Subcutaneous abdominal adipose tissue (tissue), 5 donors: ENCODE measurements at regions not wholly inside any gene's neighbourhood (a gene's known extent, or its start where the extent isn't known, plus 50 kb on each side); places are given as distances from the start of the nearest gene placed in this dataset.
"Not testable (repeated sequence)": the region's sequence is repeated elsewhere in the genome, so short reads cannot be mapped to it uniquely, and the experiment has no call there.

Experiments
- H3K27ac ChIP-seq: one replicate; pipeline ENCODE4 v1.7.0; 2013; ENCODE audit warnings: low read depth, mild to moderate bottlenecking, inconsistent platforms, low read length, moderate library complexity
- H3K27me3 ChIP-seq, 5 donors: one replicate each; pipeline ENCODE4 v1.7.0; 2013; ENCODE audit warnings: low read length in 5 of 5, inconsistent platforms in 1 of 5; ENCODE audit not compliant: control insufficient read depth in 5 of 5, insufficient read depth in 4 of 5
- H3K36me3 ChIP-seq, 5 donors: one replicate each; pipeline ENCODE4 v1.7.0; 2013; ENCODE audit warnings: low read length in 5 of 5; ENCODE audit not compliant: control insufficient read depth in 5 of 5, insufficient read depth in 5 of 5
- H3K4me1 ChIP-seq, 5 donors: one replicate each; pipeline ENCODE4 v1.7.0; 2013; ENCODE audit warnings: low read length in 5 of 5, mild to moderate bottlenecking in 3 of 5, moderate library complexity in 1 of 5; ENCODE audit not compliant: control insufficient read depth in 5 of 5, insufficient read depth in 5 of 5
- H3K4me3 ChIP-seq, 5 donors: one replicate each; pipeline ENCODE4 v1.7.0; 2013; ENCODE audit warnings: low read length in 5 of 5, low read depth in 1 of 5
- H3K9ac ChIP-seq, 5 donors: one replicate each; pipeline ENCODE4 v1.7.0; 2013; ENCODE audit warnings: low read length in 5 of 5, mild to moderate bottlenecking in 4 of 5, moderate library complexity in 3 of 5
- H3K9me3 ChIP-seq, 5 donors: one replicate each; pipeline ENCODE4 v1.7.0; 2013; ENCODE audit warnings: low read length in 5 of 5; ENCODE audit not compliant: control insufficient read depth in 5 of 5
- donor health status: healthy.
- donor health status: healthy.
- donor health status: healthy.
- donor health status: healthy.
- donor health status: healthy.

GRCh38 chr12:58703866-58704265 lies 216.4 kb downstream of the LRIG3 start:
- peak overlapping the region in 2 of 5 donors; percentile 3 to 6 for H3K4me3 ChIP-seq
- no peaks in the 10 kb centered on the region for H3K36me3 ChIP-seq
- no peaks in the 10 kb centered on the region for H3K27me3 ChIP-seq
- H3K9me3 ChIP-seq: no peaks in the 10 kb centered on the region
- H3K4me1 ChIP-seq: peaks cover 0 to 10% (median 6%) of the 10 kb centered on the region in 5 donors
- no peak overlapping the region for H3K27ac ChIP-seq
- no peak overlapping the region for H3K9ac ChIP-seq

- not testable (repeated sequence) for H3K27ac ChIP-seq, H3K9ac ChIP-seq, H3K36me3 ChIP-seq, H3K27me3 ChIP-seq, H3K9me3 ChIP-seq, H3K4me3 ChIP-seq
- peaks cover 0 to 10% (median 6%) of the 10 kb centered on the region in 5 donors for H3K4me1 ChIP-seq
Observed at GRCh38 chr12:58704770-58705169, 215.5 kb downstream of the LRIG3 start.

- Histone ChIP-seq H3K36me3 (no peaks in the 10 kb centered on the region), H3K27ac (no peak overlapping the region), H3K27me3 (no peaks in the 10 kb centered on the region), H3K9me3 (peaks cover 0 to 7% (median 5%) of the 10 kb centered on the region in 5 donors), H3K4me1 (no peaks in the 10 kb centered on the region), H3K4me3 (no peak overlapping the region), H3K9ac (no peak overlapping the region)
Observed at GRCh38 chr12:58710901-58711300, 209.4 kb downstream of the LRIG3 start.

- no peaks in the 10 kb centered on the region for H3K4me1 ChIP-seq
- H3K9me3 ChIP-seq: peaks cover 0 to 7% (median 5%) of the 10 kb centered on the region in 5 donors
- no peak overlapping the region for H3K27ac ChIP-seq
- no peaks in the 10 kb centered on the region for H3K36me3 ChIP-seq
- no peak overlapping the region for H3K9ac ChIP-seq
- H3K27me3 ChIP-seq: no peaks in the 10 kb centered on the region
- no peak overlapping the region for H3K4me3 ChIP-seq
Observed at GRCh38 chr12:58711974-58712373, 208.3 kb downstream of the LRIG3 start.

GRCh38 chr12:58712976-58713375 lies 207.3 kb downstream of the LRIG3 start:
- Histone ChIP-seq H3K9me3 (peaks cover 0 to 7% (median 5%) of the 10 kb centered on the region in 5 donors), H3K27me3 (no peaks in the 10 kb centered on the region), H3K27ac (no peak overlapping the region), H3K36me3 (no peaks in the 10 kb centered on the region), H3K4me3 (no peak overlapping the region), H3K9ac (no peak overlapping the region), H3K4me1 (no peaks in the 10 kb centered on the region)

GRCh38 chr12:58719161-58719560 lies 201.1 kb downstream of the LRIG3 start:
- peaks cover 0 to 2% (median 0%) of the 10 kb centered on the region in 5 donors for H3K9me3 ChIP-seq
- H3K27ac ChIP-seq: no peak overlapping the region
- H3K27me3 ChIP-seq: no peaks in the 10 kb centered on the region
- H3K4me3 ChIP-seq: no peak overlapping the region
- no peak overlapping the region for H3K9ac ChIP-seq
- no peaks in the 10 kb centered on the region for H3K4me1 ChIP-seq
- no peaks in the 10 kb centered on the region for H3K36me3 ChIP-seq

- Histone ChIP-seq H3K36me3 (no peaks in the 10 kb centered on the region), H3K4me1 (peaks cover 0 to 2% (median 0%) of the 10 kb centered on the region in 5 donors), H3K27me3 (no peaks in the 10 kb centered on the region), H3K9ac (no peak overlapping the region), H3K27ac (no peak overlapping the region), H3K4me3 (no peak overlapping the region), H3K9me3 (no peaks in the 10 kb centered on the region)
Observed at GRCh38 chr12:58720421-58720820, 199.9 kb downstream of the LRIG3 start.

- H3K9me3 ChIP-seq: no peaks in the 10 kb centered on the region
- H3K4me1 ChIP-seq: peaks cover 0 to 5% (median 0%) of the 10 kb centered on the region in 5 donors
- H3K36me3 ChIP-seq: no peaks in the 10 kb centered on the region
Observed at GRCh38 chr12:58725400-58726105, 194.8 kb downstream of the LRIG3 start.

GRCh38 chr12:58727521-58727920 lies 192.8 kb downstream of the LRIG3 start:
- H3K9me3 ChIP-seq: no peaks in the 10 kb centered on the region
- H3K4me1 ChIP-seq: peaks cover 0 to 5% (median 0%) of the 10 kb centered on the region in 5 donors
- H3K9ac ChIP-seq: no peak overlapping the region
- H3K27me3 ChIP-seq: no peaks in the 10 kb centered on the region
- H3K27ac ChIP-seq: no peak overlapping the region
- no peak overlapping the region for H3K4me3 ChIP-seq
- H3K36me3 ChIP-seq: no peaks in the 10 kb centered on the region

More at GRCh38 chr12:58725400-58726105, 194.8 kb downstream of the LRIG3 start:
- Histone ChIP-seq H3K4me3 (no peak overlapping the region), H3K27ac (no peak overlapping the region), H3K9ac (no peak overlapping the region), H3K27me3 (no peaks in the 10 kb centered on the region)

- Histone ChIP-seq H3K27me3 (no peaks in the 10 kb centered on the region), H3K9ac (no peak overlapping the region), H3K36me3 (no peaks in the 10 kb centered on the region), H3K4me3 (no peak overlapping the region), H3K27ac (no peak overlapping the region), H3K9me3 (no peaks in the 10 kb centered on the region), H3K4me1 (peaks cover 0 to 5% (median 0%) of the 10 kb centered on the region in 5 donors)
Observed at GRCh38 chr12:58728397-58728796, 191.9 kb downstream of the LRIG3 start.
